Left ventricle myocardium superior (tissue), 1 donor: ENCODE measurements at regions not wholly inside any gene's neighbourhood (a gene's known extent, or its start where the extent isn't known, plus 50 kb on each side); places are given as distances from the start of the nearest gene placed in this dataset.
A peak's percentile ranks its signal among the peaks of the same experiment; 100 is the strongest.
"Not testable (repeated sequence)": the region's sequence is repeated elsewhere in the genome, so short reads cannot be mapped to it uniquely, and the experiment has no call there.

Experiments
- ATAC-seq: fragments of 200-7000 bp; cut with Tn5 transposase; one replicate; pipeline ENCODE4 v1.9.1; 2020; ENCODE audit warnings: mild to moderate bottlenecking, moderate library complexity
- DNase-seq: peaks from one replicate; pipeline ENCODE4 v3.0.0-alpha.2; 2020
- intact Hi-C: fragments of 100-400 bp; cut with micrococcal nuclease; formaldehyde crosslinking; loops from one replicate; pipeline ENCODE4 v1.11.0; 2022
- donor health status: DM: no; HTN: yes; CAD: no; lungs with severe emphysema.

DNA sequence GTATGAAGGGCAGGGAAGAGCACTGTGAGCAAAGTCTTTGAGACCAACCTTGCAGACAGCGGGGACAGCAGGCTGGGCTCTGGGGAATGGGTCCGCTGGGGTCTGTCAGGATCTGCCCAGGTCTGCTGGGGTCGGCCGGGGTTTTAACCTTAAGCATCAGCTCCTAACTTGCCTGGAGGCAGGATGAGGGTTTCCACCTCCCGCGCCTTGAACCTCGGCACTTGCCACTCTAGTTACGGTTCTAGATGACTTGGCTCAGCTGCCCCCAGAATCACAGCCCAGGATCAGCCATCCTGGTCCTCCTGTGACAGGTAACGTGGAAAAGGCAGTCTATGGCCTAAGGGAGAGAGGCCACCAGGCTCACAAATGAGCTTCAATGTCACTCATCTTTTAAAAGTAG, 50.4 kb upstream of the CACUL1 start:
- ATAC-seq (no peak), DNase-seq (no peak)
- intact Hi-C loops: loop anchor here (10.0 kb wide), 1 partner anchor 240 kb away; no protein-coding TSS in a partner anchor

DNA sequence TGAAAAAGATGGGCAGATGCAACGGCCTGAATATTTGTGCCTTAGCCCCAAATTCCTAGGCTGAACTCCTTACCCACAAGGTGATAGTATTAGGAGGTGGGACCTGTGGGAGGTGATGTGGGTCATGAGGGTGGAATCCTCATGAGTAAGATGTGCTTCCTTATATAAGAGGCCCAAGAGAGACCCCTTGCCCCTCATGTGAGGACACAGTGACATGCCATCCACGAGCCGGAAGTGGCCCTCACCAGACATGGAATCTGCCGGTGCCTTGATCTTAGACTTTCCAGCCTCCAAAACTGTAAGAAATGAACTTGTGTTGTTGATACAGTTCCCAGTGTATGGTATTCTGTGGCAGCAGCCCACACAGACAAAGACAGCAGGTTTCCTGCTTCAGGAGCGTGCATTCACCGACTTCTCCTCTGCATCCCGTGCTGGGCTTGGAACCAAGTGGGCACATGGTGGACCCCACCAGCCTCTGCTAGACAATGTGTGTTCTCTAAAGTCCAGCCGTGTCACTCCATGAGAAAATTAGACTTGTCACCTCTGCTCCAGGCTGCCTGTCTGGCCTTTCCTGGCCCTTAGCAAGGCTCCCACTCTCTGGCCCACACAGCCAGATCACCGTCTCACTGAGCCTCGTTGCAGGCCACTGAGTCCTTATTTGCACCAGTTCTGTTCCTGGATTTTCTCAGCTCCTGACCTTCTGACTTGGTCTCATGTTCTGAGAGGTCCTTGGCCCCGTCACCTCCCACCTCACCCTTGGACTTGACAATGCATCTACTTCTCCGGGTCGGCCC, 52.9 kb upstream of the CACUL1 start:
- intact Hi-C loops: loop anchor here (10.0 kb wide), 1 partner anchor 243 kb away; no protein-coding TSS in a partner anchor
- DNase-seq (no peak), ATAC-seq (no peak)

DNA sequence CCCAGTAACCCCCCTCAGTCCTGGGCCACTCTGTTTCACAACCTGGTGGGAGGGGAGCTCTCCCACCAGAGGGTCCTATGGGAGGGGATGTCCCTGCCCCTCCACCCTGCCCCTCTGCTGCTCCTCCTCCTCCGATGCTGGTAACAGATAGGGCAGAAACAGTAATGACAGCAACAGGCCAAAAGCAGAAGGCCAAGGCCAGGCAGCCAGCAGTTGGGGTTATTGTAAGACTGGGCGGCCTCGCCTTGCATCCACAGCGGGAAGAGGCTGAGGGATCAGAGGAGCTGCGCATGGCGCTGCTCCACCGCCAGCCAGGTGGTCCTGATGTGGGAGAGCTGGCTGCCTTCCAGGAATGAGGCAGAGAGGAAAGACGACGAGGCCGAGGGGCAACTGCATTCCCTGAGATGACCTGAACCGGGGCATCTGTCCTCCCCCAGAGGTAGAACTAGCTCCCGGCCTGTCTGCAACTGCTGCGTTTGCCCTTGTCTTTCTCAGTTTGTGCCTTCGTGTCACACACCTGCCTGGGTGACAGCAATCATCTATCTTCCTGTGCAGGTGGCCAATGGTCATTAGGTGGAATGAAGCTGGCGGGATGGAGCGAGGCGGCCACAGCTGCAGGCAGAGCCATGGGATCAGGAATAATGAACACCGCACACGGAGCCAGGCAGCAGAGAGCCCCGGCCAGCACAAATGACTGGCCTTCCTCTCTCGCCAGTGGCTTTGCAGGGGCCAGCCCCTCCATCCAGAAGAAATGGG, 54.0 kb upstream of the CACUL1 start:
- intact Hi-C loops: loop anchor here (10.0 kb wide), 1 partner anchor 244 kb away; no protein-coding TSS in a partner anchor
- no peak for ATAC-seq
- no peak for DNase-seq

DNA sequence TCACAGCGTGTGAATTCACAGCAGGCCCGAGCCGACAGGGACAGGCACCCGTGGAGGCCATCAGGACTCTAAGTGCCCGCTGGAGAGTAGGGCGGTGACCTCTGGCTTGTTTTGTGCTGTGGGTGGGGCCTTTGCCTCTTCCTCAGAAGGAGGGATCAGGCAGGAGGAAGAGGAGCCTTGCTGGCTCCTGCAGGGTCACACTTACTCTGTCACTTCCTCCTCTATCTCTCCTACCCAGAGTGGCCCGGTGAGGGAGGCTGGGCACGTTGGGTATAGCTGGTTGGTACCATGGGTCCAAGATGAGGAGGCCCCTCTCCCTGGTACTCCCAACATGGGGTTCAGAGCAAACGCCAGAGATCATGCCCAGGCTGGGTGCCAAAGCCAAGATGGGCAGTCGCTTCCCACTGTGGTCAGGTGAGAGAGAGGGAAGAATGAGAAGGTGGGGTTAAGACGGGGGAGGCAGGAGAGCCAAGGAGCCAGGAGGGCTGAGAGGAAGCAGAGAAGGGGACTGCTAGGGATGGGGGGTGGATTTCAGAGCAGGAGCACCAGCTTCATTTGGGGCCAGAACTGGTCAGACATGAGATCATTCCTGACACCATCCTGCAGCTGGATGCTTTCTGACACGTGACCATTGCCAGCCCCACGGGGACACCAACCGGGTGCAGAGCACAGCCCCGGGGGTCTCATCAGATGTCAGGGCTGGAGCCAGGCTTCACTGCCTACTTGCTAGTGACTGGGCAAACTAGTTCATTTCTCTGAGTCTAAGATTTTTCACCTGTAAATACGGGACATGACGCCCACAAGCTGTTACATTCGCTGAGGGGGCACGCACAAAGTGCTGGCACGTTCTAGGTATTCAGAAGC, 54.8 kb upstream of the CACUL1 start:
- DNase-seq: no peak
- intact Hi-C loops: loop anchor here (10.0 kb wide), 1 partner anchor 245 kb away; no protein-coding TSS in a partner anchor
- peak; percentile 29 for ATAC-seq

DNA sequence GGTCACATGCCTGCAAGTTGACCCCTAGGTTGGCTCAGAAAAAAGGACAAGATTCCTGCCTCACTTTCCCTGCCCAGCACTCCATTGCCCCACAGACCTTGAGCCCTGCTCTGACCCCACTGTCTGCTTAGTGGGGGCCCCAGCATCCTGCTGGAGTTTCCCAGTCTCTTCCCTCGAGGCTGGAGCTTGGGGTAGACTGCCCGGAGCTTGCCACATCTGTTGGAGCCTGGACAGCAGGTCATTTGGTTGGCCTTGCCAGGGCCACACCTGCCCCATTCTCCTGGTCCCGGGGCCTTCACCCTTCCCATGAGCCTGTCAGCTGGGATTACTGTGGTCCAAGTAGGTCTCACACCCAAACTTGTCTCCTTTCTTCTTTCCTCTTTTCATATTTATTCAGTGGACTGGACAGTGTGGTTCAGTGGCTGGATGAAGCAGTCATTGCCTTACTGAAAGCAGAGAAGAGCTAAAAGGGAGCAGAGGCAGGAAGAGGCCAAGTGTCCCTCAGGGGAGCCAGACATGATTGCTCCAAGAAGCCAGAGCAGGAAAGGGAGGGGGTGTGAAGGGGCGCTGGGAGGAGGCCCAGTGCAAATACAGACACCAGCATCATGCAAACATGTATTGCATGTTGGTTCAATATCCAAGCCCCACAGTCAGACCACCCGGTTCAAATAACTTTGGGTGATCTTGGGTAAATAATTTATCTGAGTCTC, 56.2 kb upstream of the CACUL1 start:
- DNase-seq (no peak), ATAC-seq (no peak)
- intact Hi-C loops: no loop called here

DNA sequence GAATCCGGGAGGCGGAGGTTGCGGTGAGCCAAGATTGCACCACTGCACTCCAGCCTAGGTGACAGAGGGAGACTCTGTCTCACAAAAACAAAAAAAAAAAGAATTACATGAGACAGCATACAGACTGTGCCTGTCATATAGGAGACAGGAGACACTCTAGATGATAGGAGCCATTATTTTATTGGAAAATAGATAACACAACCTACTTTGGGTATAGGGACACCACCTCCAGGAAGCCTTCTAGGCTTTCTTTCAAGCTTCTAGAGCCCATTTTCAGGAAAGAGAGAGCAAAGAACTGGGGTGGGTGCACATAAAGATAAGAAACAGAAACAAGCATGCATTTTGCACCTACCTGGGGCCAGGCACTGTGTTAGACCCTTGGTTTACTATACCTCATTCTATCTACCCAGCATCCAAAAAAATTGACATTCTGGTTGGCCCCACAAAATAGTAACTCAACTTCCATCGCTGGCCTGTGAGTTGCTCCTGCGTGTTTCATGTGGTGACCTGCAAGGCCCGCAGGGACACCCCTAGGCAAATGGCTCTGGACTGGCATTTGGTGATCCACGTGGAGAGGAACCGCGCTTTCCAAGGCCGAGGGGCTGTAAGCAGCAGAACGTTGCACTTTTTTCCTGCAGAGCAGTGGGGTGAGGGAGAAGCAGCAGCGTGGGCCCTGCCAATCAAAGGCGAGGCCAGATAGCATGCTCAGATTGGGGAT, 57.1 kb upstream of the CACUL1 start:
- intact Hi-C loops: no loop called here
- DNase-seq: no peak
- no peak for ATAC-seq

DNA sequence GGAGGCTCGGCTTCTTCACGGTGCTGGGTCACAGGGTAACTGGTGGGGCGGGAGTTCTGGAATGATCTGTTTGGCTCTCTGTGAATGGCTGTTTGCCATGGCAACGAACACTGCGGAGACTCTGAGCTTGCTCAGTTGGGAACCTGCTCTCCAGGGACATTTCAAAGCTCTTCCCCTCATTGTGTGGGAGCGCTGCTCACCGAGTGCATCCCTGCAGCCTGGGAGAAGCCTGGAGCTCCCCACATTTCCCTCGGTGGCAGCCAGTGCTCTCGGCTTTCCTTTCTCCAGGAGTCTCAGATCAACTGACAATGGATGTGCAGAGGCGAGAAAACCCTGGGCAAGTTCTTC, 57.6 kb upstream of the CACUL1 start:
- ATAC-seq (no peak), DNase-seq (no peak)
- intact Hi-C loops: no loop called here

DNA sequence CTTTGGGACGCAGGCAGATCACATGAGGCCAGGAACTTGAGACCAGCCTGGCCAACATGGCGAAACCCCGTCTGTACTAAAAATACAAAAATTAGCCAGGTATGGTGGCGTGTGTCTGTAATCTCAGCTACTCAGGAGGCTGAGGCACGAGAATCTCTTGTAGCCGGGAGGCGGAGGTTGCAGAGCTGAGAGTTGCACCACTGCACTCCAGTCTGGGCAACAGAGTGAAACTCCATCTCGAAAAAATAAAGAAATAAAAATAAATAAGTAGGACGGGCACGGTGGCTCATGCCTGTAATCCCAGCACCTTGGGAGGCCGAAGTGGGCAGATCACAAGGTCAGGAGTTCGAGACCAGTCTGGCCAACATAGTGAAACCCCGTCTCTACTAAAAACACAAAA, 58.2 kb upstream of the CACUL1 start:
- DNase-seq, intact Hi-C loops, ATAC-seq: not testable (repeated sequence)

DNA sequence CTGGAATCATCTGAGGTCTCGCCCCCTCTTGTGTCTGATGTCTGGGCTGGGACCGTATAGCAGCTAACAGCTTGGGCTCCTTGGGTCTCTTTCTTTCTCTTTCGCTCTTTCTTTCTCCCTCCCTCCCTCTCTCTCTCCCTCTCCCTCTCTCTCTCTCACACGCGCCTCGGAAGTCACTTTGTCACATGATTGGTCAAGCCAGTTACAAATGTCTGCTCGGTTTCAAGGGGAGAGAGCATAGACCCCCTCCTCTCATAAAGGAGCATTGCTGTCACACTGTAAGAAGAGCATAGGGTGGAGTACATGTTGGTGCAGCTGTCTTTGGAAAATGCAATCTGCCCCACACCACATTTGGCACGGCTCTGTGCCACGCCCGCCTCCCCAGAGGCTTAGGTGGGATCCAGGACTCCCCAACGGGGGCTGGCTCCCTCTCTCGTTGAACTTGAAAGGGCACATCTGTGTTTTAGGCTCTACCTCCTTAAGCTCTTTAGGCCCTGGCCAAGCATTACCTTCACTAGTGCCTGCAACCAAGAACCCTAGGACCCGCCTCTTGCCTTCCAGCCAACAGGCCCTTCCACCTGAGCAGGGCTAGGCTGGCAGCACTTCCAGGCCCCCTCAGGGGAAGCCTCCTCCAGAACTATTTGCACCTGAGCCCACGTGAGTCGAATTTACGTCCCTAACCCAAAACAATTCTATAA, 61.9 kb upstream of the CACUL1 start:
- DNase-seq (no peak), ATAC-seq (no peak)
- intact Hi-C loops: no loop called here

DNA sequence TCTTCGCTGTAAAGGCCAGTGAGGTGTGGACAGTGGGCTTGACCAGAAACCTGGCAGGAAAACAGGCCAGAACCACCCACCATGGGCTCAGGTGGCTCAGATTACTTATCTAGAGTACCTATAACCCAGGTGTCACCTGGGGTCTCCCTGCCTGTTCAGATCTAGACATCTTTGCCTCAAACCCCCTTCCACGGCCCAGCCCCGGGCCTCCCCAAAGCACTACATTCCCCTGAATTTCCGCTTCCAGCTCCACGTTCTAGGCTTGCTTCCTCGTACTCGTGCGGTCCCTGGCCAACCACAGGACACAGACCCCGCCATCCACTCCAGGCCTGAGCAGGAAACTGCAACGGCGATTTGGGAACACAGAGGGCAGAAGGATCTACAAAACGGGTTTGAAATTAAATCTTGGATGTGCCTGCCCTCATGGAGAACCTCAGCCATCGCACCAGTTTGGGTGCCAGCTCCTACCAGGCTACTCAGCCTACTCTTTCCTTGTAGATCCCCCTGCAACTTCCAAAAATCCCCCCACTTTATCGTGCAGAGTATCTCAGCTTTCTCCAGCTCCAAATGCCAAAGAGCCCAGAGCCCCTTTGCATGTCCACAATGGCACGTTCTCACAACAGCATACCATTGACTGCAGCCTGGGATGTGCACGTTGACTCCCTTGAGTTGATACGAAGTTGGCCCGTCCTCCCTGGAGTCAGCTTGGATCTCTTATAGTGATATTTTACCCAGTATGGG, 62.7 kb upstream of the CACUL1 start:
- no peak for ATAC-seq
- intact Hi-C loops: no loop called here
- DNase-seq: no peak

DNA sequence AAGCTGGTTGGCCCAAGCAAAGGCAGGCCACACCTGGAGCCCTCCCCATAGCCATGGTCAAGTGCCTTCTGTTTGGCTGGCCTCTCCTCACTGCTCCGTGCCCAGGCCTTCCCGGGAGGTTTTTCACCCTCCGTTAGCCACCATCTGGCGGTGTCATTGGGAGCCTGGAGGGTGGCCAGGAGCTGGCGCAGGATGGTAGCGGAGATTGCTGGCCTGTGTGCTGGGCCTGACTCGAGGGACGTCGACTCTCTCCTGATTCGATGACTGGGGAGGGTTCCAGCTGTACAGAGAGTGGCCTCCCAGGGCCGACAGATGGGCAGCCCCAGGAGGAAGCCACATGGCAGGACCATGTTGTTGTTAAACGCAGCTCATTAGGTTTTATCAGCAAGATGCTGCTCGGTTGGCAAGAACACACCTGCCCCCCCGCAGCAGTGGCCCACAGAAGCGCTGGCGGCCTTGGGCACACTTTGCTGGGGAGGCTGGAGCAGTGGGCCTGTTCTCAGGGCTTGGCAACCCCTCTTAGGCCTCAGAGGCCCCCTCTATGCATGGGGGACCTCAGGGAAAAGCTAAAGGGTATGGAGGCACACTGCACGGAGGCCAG, 64.0 kb upstream of the CACUL1 start:
- ATAC-seq (peak; percentile 90), DNase-seq (peak; percentile 68)
- intact Hi-C loops: no loop called here

DNA sequence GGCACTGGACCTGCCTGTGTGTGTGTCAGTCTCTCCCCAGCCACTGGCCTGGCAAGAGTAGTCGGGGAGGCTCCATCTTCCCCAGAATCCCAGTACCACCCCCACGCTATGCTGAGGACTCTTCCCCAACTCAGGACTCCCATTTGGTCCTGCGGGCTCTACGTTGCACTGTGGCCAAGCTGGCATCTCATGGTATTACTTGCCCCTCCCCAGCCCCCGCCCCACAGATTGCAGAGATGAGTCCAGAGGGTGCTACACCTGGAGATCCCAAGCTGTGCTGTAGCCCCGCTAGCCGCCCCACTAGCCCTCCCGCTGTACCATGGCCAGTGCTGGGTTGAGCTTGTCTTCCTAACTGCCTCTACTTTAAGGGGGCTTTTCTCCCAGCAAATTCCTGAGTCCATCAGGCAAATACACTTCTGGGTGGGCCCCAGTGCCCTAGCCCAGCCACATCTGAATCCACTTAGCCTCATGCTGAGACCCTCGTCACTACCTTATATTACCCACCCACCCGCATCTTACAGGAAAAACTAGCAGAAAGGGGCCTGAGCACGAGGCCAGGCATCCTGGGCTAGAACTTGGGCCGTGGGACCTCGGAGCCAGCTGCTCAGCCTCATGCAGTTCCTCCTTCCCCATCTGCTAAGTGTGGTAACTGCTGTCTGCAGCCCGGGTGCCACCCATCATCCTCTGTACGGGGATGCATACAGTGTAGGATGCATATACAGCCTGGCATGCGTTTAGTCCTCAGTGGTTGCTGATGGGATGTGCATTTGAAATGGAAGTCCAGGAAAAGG, 65.8 kb upstream of the CACUL1 start:
- intact Hi-C loops: no loop called here
- ATAC-seq (no peak), DNase-seq (no peak)

DNA sequence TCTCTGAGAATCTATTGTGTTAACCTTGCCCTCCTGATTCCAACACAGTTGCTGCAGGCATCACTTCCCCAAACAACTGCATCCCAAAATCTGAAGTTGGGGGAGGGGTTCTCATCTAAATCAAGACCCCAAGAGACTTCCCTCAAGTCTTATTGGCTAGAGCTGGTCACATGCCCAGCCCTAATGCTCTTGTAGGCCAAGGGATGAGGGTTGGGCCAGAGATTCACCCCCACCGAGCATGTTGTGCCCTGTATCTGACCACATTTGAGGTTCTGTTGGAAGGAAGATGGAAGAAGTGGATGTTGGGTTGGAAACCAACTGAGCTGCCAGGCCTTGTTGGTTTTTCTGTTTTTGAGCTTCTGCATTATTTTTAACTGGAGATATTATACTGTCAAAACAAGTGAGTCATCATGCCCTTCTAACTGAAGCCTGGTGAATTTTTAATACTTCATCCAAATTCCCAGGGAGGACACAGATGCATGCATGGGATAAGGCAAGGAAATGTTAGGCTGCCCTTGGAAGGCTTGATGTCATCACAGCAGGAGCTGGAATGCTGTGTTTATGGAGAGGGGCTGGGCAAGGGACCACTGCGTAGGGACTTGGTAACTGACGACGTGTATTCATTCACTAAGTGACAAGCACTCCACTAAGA, 68.6 kb upstream of the CACUL1 start:
- ATAC-seq: no peak
- DNase-seq: no peak
- intact Hi-C loops: no loop called here

DNA sequence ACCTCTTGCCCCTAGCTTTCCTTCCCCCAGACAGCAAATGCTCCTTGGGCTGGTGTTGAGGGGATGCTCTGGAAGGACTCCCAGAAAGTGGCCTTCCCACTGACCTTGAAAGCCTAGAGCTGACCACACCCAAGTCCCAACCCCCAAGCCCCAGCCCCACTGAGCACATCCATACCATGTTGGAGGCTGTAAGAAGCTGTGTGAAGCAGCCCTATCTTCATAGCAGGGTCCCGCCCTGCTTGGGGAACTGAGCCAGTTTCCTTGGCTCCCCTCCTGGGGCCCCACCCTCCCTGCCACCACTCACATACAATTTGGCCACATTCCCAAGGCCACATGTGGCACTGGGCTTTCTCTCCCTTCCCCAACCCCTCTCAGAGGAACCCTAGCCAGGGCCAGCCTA, 72.3 kb upstream of the CACUL1 start:
- ATAC-seq: no peak
- no peak for DNase-seq
- intact Hi-C loops: no loop called here

DNA sequence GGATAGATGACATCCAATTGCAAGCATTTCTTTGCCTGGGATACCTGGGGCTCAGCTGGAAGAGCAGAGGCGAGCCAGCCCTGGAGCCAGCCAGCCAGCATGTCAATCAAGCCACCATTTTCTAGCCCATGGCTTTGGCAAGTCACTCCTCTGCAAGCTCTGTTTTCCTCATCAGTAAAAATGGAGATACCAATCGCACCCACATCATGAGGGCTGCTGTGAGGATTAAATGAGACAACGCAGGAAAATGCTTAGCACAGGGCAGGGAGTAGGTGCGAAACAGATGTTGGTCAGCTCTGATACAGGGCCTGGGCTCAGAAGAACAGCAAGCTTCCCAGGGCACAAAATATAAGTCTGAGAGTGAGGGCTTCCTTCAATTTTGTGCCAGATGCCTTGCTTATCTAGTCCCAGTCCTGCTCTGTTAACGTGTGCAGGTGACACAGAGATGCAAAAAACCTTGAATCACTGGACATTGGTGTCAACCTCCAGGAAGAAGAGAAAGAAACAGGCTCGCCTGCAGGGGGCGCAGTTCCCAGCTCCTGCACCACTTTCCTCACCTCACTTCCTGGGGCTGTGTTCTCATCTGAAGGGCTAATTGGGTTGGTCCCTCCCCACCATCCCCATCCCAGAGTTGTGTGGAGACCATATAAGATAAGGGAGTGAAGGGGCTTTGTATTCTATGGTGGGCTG, 72.8 kb upstream of the CACUL1 start:
- no peak for ATAC-seq
- DNase-seq: no peak
- intact Hi-C loops: no loop called here
